Pons (tissue), 1 donor: ENCODE measurements at regions not wholly inside any gene's neighbourhood (a gene's known extent, or its start where the extent isn't known, plus 50 kb on each side); places are given as distances from the start of the nearest gene placed in this dataset.
"Not testable (repeated sequence)": the region's sequence is repeated elsewhere in the genome, so short reads cannot be mapped to it uniquely, and the experiment has no call there.

Source experiments
- DNase-seq: peaks from one replicate; pipeline ENCODE4 v3.0.0-alpha.2; 2016; ENCODE audit warnings: low spot score

- DNase-seq, result no peak
These were observed 533.0 kb upstream of the POT1 start for GRCh38 chr7:125462615-125463014.

- DNase-seq, result no peak
These were observed 529.4 kb upstream of the POT1 start for GRCh38 chr7:125459038-125459437.

- no peak for DNase-seq
These were observed 521.1 kb upstream of the POT1 start for GRCh38 chr7:125450749-125451148.

DNA sequence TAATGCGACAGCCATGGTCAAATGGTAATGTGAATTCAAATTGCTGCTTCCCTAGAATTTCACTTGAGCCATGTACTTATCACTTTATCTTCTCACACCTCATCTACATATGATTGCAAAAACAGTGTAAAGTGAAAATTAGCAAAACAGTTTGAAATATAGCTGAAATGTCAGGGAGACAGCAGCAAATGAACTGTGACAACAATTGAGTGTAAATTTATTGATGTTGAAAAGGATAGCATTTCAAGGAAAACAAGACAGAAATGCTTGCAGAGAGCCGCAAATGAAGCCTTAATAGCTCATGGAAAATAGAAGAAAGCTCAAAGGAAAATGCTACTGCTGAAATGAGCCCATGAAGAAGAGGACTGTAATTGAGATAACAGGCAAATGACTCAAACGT, 516.2 kb upstream of the POT1 start:
- DNase-seq, result no peak

- DNase-seq, result no peak
These were observed 515.2 kb upstream of the POT1 start for GRCh38 chr7:125444864-125445263.

GRCh38 chr7:125436220-125436619, 506.6 kb upstream of the POT1 start:
- DNase-seq, result no peak

DNA sequence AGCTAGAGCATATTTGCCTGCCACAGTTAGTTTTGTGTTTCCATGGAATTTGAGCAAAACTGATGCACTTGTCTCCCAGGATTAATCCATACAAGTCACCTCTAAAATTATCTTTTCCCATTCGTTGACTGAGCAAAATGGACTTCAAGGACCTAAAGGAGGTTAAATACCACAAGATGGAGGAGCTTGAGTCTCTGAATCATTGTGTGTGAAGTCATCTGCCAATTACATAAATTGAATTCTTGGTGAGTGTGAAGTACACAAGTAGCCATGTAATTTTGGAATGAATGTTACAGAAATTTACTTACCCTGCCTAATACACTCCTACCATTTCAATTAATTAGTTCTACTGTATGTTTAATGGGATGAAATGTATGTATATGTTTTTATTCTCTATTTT, 501.7 kb upstream of the POT1 start:
- DNase-seq, result no peak

- DNase-seq, result no peak
These were observed 500.4 kb upstream of the POT1 start for GRCh38 chr7:125430013-125430412.

DNA sequence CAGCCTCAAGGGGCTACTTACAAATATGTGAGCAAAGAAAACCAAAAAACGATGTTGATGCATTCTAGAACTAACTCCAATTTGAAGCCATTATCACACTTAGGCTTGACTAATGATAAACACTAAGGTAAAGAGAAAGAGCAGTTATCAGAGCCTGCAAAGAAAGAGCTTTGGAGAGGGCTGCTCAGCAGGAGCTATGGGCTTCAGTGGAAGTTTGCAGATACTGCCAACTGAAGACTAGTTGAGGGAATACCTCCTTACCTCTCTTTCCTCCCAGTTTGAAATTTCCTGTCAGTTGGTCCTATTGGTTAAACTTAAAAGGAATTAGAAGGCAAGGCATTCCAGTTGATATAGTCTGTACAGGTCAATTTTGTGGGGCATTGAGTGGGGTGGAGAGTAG, 498.1 kb upstream of the POT1 start:
- DNase-seq, result no peak

DNA sequence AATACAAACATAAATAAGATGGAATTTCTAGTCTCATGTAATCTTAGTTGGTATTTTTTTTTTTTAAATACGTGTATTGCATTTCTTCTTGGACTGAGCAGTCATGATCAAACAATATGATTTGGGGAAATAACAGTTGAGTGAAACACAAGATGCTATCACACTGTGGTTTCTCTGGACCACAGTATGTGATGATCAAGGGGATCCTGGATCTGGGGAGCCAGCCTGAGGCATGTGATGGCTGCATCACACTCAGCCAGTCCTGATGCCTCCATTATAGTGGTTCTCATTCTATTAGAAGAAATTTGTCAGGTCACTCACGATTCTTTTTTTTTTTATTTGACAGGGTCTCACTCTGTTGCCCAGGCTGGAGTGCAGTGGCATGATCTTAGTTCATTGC, 495.9 kb upstream of the POT1 start:
- DNase-seq, result no peak

DNA sequence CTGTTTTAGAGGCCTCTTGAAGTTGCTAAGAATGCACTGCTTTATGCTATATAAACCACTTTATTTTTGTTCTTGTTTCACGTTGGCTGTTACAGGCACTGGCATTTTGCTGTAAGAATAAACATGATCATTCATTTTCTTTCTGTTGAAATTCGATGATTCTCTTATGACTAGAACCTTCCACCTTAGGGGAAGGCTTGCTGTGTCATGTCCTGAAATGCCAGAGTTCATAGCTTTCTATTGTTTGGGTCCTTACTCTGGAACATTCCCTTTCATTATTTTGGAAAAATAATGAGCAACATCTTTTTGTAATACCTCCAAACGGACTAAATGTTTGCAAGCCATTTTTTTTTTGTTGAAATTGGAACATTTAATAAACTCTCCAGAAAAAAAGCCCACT, 495.1 kb upstream of the POT1 start:
- no peak for DNase-seq

DNA sequence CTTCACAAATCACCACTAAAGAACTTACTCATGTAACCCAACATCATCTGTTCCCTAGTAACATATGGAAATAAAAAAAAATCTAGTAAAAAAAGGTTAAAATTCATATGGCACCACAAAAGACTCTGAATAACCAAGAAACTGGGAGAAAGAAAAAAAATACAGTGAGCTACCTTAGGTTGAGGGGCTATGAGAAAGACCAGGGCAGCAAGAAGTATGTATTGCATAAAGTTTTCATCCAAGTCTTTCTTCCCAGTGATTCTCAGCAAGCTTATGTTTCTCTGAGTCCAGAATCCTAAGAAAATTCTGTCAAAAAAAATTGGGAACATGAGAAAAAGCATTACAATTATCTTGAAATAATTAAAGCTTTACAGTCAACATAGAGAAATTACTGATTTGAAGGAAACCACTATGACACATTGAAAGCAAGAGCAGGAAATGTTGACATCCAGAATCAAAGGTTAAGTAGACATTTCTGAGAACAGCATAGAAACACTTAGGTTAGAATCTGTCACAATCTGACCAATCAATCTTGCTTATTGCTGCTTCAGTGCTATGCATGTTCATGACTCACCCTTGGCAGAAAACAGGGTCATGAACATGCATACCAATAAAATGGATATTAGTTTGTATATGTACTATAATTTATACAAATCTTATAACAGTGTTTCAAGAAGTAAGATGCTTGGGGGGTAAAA, 494.0 kb upstream of the POT1 start:
- DNase-seq, result no peak

DNA sequence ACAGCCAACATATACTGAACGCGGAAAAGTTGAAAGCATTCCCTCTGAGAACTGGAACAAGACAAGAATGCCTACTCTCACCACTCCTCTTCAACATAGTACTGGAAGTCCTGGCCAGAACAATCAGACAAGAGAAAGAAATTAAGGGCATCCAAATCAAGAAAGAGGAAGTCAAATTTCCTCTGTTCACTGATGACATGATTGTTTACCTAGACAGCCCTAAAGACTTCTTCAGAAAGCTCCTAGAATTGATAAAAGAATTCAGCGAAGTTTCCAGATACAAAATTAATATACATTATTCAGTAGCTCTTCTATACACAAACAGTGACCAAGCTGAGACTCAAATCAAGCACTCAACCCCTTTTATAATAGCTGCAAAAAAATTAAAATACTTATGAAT, 491.8 kb upstream of the POT1 start:
- not testable (repeated sequence) for DNase-seq

GRCh38 chr7:125412890-125413665, 483.5 kb upstream of the POT1 start:
- DNase-seq, result no peak

- DNase-seq, result no peak
These were observed 480.3 kb upstream of the POT1 start for GRCh38 chr7:125409921-125410320.

DNA sequence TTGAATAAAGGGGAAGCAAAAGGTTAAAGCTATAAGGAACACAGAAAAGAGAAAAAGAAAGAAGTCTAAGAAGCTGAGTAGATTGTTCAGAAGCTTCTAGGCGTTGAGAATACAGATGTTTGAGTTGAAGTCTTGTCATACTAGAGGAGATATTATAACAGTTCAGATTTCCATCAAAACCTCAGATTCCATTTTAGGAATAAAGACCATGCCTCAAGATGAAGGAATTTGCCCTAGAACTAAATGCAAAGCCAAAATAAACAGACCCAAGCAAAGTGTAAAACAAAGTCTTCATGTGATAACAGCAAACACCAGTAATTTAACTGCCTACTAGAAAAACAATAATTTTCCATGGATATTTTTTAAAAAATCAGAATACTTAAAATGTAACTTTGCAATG, 476.5 kb upstream of the POT1 start:
- DNase-seq, result no peak

DNA sequence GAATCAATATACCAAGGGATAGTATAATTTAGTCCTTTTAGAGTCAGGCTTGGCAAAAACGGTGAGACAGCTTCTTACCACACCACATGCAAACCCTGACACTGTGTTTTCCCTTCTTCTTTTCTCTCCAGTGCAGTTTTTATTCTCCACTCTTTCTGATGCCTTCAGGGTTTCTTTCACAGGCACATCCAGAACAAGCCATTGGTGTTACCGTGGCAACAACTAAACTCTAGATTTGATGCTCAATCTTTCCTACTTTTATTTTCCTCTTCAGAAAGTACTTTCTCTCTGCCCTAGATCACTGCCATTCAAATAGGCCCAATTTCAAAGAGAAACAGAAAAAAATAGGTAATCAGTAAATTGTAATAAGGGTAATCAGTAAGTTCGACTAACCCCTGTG, 469.8 kb upstream of the POT1 start:
- DNase-seq, result no peak

- no peak for DNase-seq
These were observed 467.0 kb upstream of the POT1 start for GRCh38 chr7:125396466-125397151.

GRCh38 chr7:125391921-125392320, 462.3 kb upstream of the POT1 start:
- no peak for DNase-seq

DNA sequence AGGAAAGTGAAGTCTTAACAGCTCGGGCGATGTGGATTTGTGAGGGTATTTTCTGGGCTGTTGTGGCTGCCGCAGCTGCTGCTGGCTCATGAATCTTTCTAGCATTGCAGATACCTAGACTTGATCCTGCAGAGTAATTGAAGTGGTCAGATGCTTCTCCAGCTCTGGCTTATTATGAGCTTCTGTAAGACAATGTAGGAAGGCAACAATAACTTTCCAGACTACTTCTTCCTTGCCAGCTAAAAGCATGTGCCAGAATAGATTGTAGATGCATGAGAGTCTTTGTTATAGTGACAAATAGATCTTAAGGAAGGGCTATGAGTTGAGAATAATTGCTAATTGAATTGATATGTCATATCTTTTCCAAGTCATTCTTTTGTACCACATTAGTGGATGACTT, 461.4 kb upstream of the POT1 start:
- no peak for DNase-seq

DNA sequence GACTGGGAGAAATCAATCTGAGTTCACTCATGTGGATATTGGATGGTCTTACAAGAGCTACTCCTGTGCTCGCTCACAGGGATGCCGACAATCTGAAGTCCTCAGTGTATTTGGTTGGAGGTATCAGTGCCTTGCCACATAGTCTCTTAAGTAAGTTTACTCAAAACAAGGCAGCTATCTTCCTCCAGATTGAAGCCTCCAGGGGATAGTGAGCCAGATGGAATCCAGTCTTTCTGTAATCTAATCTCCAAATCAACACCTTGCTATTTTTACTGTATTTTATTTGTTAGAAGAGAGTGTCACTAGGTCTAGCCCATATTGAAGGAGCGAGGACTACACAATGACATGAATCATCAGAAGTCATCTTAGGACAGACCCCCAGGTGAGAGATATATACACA, 456.6 kb upstream of the POT1 start:
- no peak for DNase-seq

DNA sequence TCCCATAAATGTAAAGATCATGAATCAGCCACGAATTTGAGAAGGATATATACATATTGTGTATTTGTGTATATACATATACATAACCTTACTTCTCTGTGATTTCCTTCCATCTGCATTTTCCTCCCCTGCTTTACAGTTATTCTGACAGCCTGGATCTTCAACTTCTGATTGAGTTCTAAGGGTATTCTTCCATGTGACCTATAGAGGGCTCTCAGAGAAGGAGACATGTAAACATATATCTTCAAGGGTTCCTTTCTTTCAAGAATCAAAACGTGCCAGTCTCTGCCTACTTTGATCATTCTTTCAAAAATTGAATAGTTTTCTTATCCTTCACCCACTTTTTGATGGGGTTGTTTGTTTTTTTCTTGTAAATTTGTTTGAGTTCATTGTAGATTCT, 453.7 kb upstream of the POT1 start:
- no peak for DNase-seq

- no peak for DNase-seq
These were observed 452.8 kb upstream of the POT1 start for GRCh38 chr7:125382401-125382800.
